ENCODE measurements at regions not wholly inside any gene's neighbourhood (a gene's known extent, or its start where the extent isn't known, plus 50 kb on each side); places are given as distances from the start of the nearest gene placed in this dataset.
"Not testable (repeated sequence)": the region's sequence is repeated elsewhere in the genome, so short reads cannot be mapped to it uniquely, and the experiment has no call there.

- ATAC-seq, result peak in 1 of 2 donors; percentile 77
- Mint-ChIP-seq H3K27ac (no peak overlapping the region), H3K36me3 (no peaks in the 10 kb centered on the region), H3K9me3 (no peaks in the 10 kb centered on the region)
- DNase-seq (ENCODE audit: low spot score in 2 of 2), result no peak
These were observed 135.4 kb upstream of the FRMPD4 start for GRCh38 chrX:12002876-12003275.

- Mint-ChIP-seq H3K36me3 (no peaks in the 10 kb centered on the region), H3K27ac (no peak overlapping the region), H3K9me3 (no peaks in the 10 kb centered on the region)
- ATAC-seq, result peak; percentile 24 to 51
- no peak for DNase-seq (ENCODE audit: low spot score in 2 of 2)
These were observed 130.4 kb upstream of the FRMPD4 start for GRCh38 chrX:12007881-12008280.

GRCh38 chrX:12010436-12010835 is 127.8 kb upstream of the FRMPD4 start:
- no peak for DNase-seq (ENCODE audit: low spot score in 2 of 2)
- H3K27ac Mint-ChIP-seq, result no peak overlapping the region
- H3K9me3 Mint-ChIP-seq, result no peaks in the 10 kb centered on the region

DNA sequence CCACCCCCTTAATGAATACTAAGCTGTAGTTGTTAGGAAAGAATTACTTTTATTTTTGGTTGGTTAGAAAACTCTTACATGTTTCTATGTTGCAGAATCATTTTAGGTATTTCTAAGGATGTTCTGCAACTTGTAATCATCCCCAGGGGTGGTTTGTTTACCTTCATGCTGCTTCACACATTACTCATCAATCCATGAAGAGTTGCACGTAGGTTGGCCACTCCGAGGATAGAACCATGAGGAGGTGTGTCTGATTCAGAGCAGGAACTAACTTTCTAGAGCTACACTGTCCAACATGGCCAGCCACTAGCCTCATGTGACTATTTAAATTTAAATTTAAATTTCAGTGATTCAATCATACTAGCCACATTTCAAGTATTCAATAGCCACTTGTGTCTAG is 127.2 kb upstream of the FRMPD4 start:
- Mint-ChIP-seq H3K9me3 (no peaks in the 10 kb centered on the region), H3K27ac (no peak overlapping the region), H3K36me3 (no peaks in the 10 kb centered on the region)
- DNase-seq (ENCODE audit: low spot score in 2 of 2), result no peak
- ATAC-seq, result no peak

More at GRCh38 chrX:12010436-12010835, 127.8 kb upstream of the FRMPD4 start:
- no peaks in the 10 kb centered on the region for H3K36me3 Mint-ChIP-seq
- ATAC-seq, result no peak

DNA sequence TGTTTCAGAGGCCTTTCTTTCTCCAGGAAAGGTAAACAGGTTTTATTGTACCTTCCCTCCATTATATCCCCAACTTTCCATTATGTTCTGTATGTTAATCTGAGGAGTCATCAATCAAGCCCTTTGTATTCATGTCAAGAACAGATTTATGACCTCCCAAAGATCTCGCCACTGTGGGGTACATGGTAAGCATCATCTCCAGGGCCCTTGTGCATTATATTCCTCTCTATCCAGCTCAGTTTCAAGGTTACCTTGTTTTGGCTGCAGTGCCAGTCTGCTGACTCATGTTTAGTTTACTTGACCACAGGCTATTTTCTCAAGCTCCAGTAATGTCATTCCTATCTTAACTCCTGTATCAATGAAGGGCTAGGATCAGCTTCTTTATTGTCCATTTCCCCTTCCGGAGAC is 125.1 kb upstream of the FRMPD4 start:
- Mint-ChIP-seq H3K9me3 (no peaks in the 10 kb centered on the region), H3K36me3 (no peaks in the 10 kb centered on the region), H3K27ac (no peak overlapping the region)
- ATAC-seq (no peak), DNase-seq (ENCODE audit: low spot score in 2 of 2) (no peak)

- ATAC-seq, result no peak
- no peak overlapping the region for H3K27ac Mint-ChIP-seq
These were observed 116.6 kb upstream of the FRMPD4 start for GRCh38 chrX:12021698-12022097.

GRCh38 chrX:12026481-12026880 is 111.8 kb upstream of the FRMPD4 start:
- H3K9me3 Mint-ChIP-seq, result no peaks in the 10 kb centered on the region
- ATAC-seq (no peak), DNase-seq (ENCODE audit: low spot score in 2 of 2) (no peak)
- no peaks in the 10 kb centered on the region for H3K36me3 Mint-ChIP-seq
- no peak overlapping the region for H3K27ac Mint-ChIP-seq

More at GRCh38 chrX:12021698-12022097, 116.6 kb upstream of the FRMPD4 start:
- H3K9me3 Mint-ChIP-seq, result no peaks in the 10 kb centered on the region
- DNase-seq (ENCODE audit: low spot score in 2 of 2), result no peak
- no peaks in the 10 kb centered on the region for H3K36me3 Mint-ChIP-seq

DNA sequence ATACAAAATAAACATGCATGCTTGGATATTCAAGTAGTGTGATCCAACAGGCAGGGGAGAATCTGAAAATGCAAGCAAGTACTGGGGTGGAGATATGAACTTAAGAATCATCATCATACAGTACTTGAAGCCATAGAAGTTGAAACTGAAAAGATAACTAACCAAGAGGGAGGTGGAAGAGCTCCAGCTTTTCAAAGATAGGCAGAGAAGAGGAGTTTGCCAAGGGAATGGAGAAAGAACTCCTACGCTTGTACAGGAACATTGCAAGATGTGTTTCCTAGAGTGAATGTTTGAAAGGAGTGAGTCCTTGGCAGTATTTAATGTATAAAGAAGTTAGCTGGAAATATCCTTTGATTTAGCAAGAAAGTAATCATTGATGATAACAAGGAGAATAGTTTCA is 106.2 kb upstream of the FRMPD4 start:
- DNase-seq (ENCODE audit: low spot score in 2 of 2) (no peak), ATAC-seq (no peak)
- no peaks in the 10 kb centered on the region for H3K9me3 Mint-ChIP-seq
- no peak overlapping the region for H3K27ac Mint-ChIP-seq
- no peaks in the 10 kb centered on the region for H3K36me3 Mint-ChIP-seq

DNA sequence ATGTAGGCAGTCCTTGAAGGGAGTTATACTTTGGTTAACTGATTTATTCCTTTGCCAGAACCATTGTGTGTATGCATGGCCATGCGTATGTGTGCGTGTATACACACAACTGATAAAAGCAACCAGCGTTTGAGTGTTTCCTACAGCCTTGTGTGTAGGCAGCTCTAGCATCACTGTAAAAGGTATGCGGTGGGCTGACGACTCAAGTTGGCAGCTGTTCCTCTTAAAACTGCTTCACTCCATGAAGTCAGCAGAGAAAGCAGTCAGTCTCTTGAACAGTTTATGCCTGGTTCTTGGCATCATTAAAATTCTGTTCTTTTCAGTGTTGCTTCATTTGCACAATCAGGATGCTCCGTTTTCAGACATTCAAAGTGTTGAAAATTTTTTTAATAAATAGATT is 103.5 kb upstream of the FRMPD4 start:
- ATAC-seq (no peak), DNase-seq (ENCODE audit: low spot score in 2 of 2) (no peak)
- H3K9me3 Mint-ChIP-seq, result no peaks in the 10 kb centered on the region
- no peak overlapping the region for H3K27ac Mint-ChIP-seq
- H3K36me3 Mint-ChIP-seq, result no peaks in the 10 kb centered on the region

DNA sequence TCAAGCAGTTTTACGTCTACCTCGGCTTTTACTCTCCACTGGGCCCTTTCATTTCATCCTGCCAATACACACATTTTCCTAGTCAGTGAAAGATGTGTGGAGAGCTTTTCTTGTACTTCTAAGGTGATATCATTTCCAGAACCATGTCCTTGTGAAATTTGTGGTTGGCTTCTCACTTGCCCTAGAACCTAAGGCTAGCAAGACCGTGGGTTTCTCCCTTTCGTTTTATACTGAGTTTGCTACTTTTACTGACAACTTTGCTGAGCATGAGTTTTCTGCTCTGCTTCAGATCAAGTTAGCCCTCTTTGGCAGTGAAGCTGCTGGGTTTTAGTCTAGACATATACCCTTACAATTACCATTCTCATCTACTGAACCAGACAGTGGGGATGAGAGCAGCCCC is 95.7 kb upstream of the FRMPD4 start:
- no peak for ATAC-seq
- no peaks in the 10 kb centered on the region for H3K36me3 Mint-ChIP-seq
- DNase-seq (ENCODE audit: low spot score in 2 of 2), result no peak
- H3K9me3 Mint-ChIP-seq, result no peaks in the 10 kb centered on the region
- H3K27ac Mint-ChIP-seq, result no peak overlapping the region

- no peaks in the 10 kb centered on the region for H3K36me3 Mint-ChIP-seq
- no peak for ATAC-seq
- no peaks in the 10 kb centered on the region for H3K9me3 Mint-ChIP-seq
- no peak for DNase-seq (ENCODE audit: low spot score in 2 of 2)
- no peak overlapping the region for H3K27ac Mint-ChIP-seq
These were observed 86.2 kb upstream of the FRMPD4 start for GRCh38 chrX:12052109-12052508.

DNA sequence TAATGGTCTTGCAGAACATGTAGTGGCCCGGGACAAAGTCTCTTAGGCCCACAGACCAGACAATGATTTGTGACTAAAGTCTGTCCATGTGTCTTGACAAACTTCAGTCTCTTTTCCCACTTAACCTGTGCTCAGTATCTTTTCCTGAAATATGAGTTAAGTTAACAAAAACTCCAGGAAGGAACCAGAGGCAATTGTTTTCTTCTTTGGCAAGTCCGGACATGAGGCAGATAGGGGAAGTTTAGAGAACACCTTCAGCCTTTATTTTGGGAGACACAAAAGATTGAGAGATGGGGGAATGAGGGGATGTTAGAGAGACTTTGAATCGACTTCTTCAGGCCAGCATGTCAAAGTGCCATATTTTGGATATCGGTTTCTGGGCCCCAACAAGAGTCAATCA is 80.2 kb upstream of the FRMPD4 start:
- DNase-seq (ENCODE audit: low spot score in 2 of 2) (no peak), ATAC-seq (no peak)
- Mint-ChIP-seq H3K27ac (no peak overlapping the region), H3K36me3 (no peaks in the 10 kb centered on the region), H3K9me3 (no peaks in the 10 kb centered on the region)

GRCh38 chrX:12060489-12061260 is 77.6 kb upstream of the FRMPD4 start:
- H3K27ac Mint-ChIP-seq, result no peak overlapping the region
- DNase-seq (ENCODE audit: low spot score in 2 of 2) (no peak), ATAC-seq (no peak)
- H3K36me3 Mint-ChIP-seq, result no peaks in the 10 kb centered on the region
- no peaks in the 10 kb centered on the region for H3K9me3 Mint-ChIP-seq

GRCh38 chrX:12065251-12065650 is 73.0 kb upstream of the FRMPD4 start:
- ATAC-seq, result no peak
- H3K36me3 Mint-ChIP-seq, result no peaks in the 10 kb centered on the region
- no peak for DNase-seq (ENCODE audit: low spot score in 2 of 2)
- no peak overlapping the region for H3K27ac Mint-ChIP-seq
- H3K9me3 Mint-ChIP-seq, result no peaks in the 10 kb centered on the region

GRCh38 chrX:12076046-12076445 is 62.2 kb upstream of the FRMPD4 start:
- ATAC-seq (no peak), DNase-seq (ENCODE audit: low spot score in 2 of 2) (no peak)
- H3K27ac Mint-ChIP-seq, result no peak overlapping the region
- H3K9me3 Mint-ChIP-seq, result no peaks in the 10 kb centered on the region
- no peaks in the 10 kb centered on the region for H3K36me3 Mint-ChIP-seq

DNA sequence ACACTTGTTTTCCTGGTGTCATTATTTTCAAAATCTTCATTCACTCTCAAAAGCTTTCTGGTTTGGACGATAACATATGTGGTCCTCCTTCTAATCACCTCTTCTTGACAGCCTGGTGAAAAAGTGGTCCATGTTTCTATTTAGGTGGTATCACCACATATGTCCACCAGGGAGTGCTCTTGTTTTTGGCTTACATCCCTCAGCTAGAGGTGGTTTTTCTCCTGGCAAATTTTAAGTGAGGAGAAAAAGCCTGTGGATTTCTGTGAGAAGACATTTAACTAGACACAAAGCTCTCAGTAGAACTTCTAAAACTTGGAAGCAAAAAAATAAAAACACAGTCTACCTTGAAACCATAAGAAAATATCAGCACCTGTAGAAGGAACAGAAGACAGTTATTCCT is 58.0 kb upstream of the FRMPD4 start:
- Mint-ChIP-seq H3K27ac (no peak overlapping the region), H3K9me3 (no peaks in the 10 kb centered on the region), H3K36me3 (peaks cover 0 to 4% of the 10 kb centered on the region in 2 donors)
- no peak for DNase-seq (ENCODE audit: low spot score in 2 of 2)
- ATAC-seq, result no peak

GRCh38 chrX:12082959-12083358 is 55.3 kb upstream of the FRMPD4 start:
- not testable (repeated sequence) for ATAC-seq, H3K36me3 Mint-ChIP-seq

More at GRCh38 chrX:12082959-12083358, 55.3 kb upstream of the FRMPD4 start:
- not testable (repeated sequence) for DNase-seq (ENCODE audit: low spot score in 2 of 2); H3K27ac Mint-ChIP-seq; H3K9me3 Mint-ChIP-seq

Data from activated naive CD4-positive, alpha-beta T cell treated with anti-CD3 and anti-CD28 coated beads, Interleukin-2, amount 50 U/mL, for 72 hours (primary cell).